GM19324 (cell line): ENCODE measurements at regions not wholly inside any gene's neighbourhood (a gene's known extent, or its start where the extent isn't known, plus 50 kb on each side); places are given as distances from the start of the nearest gene placed in this dataset.
A peak's percentile ranks its signal among the peaks of the same experiment; 100 is the strongest.
"Not testable (repeated sequence)": the region's sequence is repeated elsewhere in the genome, so short reads cannot be mapped to it uniquely, and the experiment has no call there.

Source experiments
- ATAC-seq: cut with Tn5 transposase; IDR thresholded peaks from one replicate; pipeline ENCODE4 v1.9.1; 2021; ENCODE audit warnings: mild to moderate bottlenecking, moderate library complexity; ENCODE audit not compliant: unreplicated experiment, low FRiP score

GRCh38 chr6:115467726-115468125, 593.0 kb downstream of the FRK start:
- no peak for ATAC-seq

- no peak for ATAC-seq
Observed at GRCh38 chr6:115460913-115461312, 599.8 kb downstream of the FRK start.

GRCh38 chr6:115456848-115457247, 603.8 kb downstream of the FRK start:
- no peak for ATAC-seq

- no peak for ATAC-seq
Observed at GRCh38 chr6:115443825-115444478, 616.7 kb downstream of the FRK start.

- no peak for ATAC-seq
Observed at GRCh38 chr6:115442323-115442722, 618.4 kb downstream of the FRK start.

GRCh38 chr6:115441651-115442050, 619.0 kb downstream of the FRK start:
- no peak for ATAC-seq

GRCh38 chr6:115415378-115415777, 645.3 kb downstream of the FRK start:
- no peak for ATAC-seq

GRCh38 chr6:115414916-115415315, 645.8 kb downstream of the FRK start:
- not testable (repeated sequence) for ATAC-seq

- no peak for ATAC-seq
Observed at GRCh38 chr6:115411756-115412155, 648.9 kb downstream of the FRK start.

GRCh38 chr6:115404446-115404845, 656.2 kb downstream of the FRK start:
- no peak for ATAC-seq

- no peak for ATAC-seq
Observed at GRCh38 chr6:115398607-115399006, 662.1 kb downstream of the FRK start.

GRCh38 chr6:115396112-115396906, 664.4 kb downstream of the FRK start:
- no peak for ATAC-seq

GRCh38 chr6:115393821-115394220, 666.9 kb downstream of the FRK start:
- no peak for ATAC-seq

GRCh38 chr6:115370202-115370601, 690.5 kb downstream of the FRK start:
- no peak for ATAC-seq

GRCh38 chr6:115365783-115366182, 694.9 kb downstream of the FRK start:
- ATAC-seq: no peak

GRCh38 chr6:115363379-115363778, 697.3 kb downstream of the FRK start:
- ATAC-seq: peak; percentile 85

GRCh38 chr6:115362234-115362633, 698.5 kb downstream of the FRK start:
- no peak for ATAC-seq

GRCh38 chr6:115360602-115361325, 699.9 kb downstream of the FRK start:
- ATAC-seq: no peak

- no peak for ATAC-seq
Observed at GRCh38 chr6:115358616-115359015, 702.1 kb downstream of the FRK start.

GRCh38 chr6:115356371-115356770, 704.3 kb downstream of the FRK start:
- no peak for ATAC-seq

- no peak for ATAC-seq
Observed at GRCh38 chr6:115323001-115323400, 737.7 kb downstream of the FRK start.
